ENCODE measurements at regions not wholly inside any gene's neighbourhood (a gene's known extent, or its start where the extent isn't known, plus 50 kb on each side); places are given as distances from the start of the nearest gene placed in this dataset.

DNA sequence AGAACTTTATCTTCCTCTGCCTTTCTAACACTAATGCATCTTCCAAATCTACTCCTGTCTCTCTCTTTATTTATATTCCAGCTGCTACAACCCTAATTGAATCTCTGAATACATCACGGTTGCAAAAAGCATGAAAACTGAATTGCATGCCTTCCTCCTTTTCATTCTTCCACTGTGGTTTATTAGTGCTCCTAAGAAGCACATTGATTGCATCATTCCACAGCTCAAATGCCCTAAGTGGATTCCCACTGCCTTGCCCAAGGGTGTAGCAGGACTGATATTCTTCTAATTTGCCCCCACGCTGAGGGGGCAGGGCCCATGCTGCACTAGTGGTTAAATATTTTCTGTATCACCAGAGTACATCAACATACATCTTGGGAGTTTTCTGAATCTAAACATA lies 640.8 kb downstream of the EFNB2 start:
- Histone ChIP-seq H2AFZ (no peak overlapping the region), H4K20me1 (replicated peaks; ENCODE audit: insufficient read depth) (no peaks in the 10 kb centered on the region), H3K4me1 (ENCODE audit: insufficient read depth) (no peaks in the 10 kb centered on the region), H3K27me3 (ENCODE audit: insufficient read depth) (no peaks in the 10 kb centered on the region), H3K4me2 (no peak overlapping the region), H3K79me2 (replicated peaks; ENCODE audit: insufficient read depth) (no peaks in the 10 kb centered on the region), H3K9me2 (ENCODE audit: insufficient read depth) (0 out of 2 replicates have a peak, but pooled peaks cover 4% of the 10 kb centered on the region), H3K36me3 (ENCODE audit: insufficient read depth) (no peaks in the 10 kb centered on the region), H3K27ac (ENCODE audit: low read depth) (no peak overlapping the region), H3K4me3 (no peak overlapping the region), H3F3A (replicated peaks; ENCODE audit: low read depth) (no peaks in the 10 kb centered on the region)
- ATAC-seq (no peak), DNase-seq (ENCODE audit: low spot score) (no peak)
- Mint-ChIP-seq H3K4me1 (no peaks in the 10 kb centered on the region), H3K36me3 (ENCODE audit: low read depth) (0 out of 3 replicates have a peak, but pooled peaks cover 4% of the 10 kb centered on the region), H3K27me3 (ENCODE audit: insufficient read depth, low read depth, poor library complexity) (no peaks in the 10 kb centered on the region), H3K27ac (no peak overlapping the region), H3K4me3 (no peak overlapping the region), H3K9me3 (peaks cover 7% of the 10 kb centered on the region)
- TF ChIP-seq POLR2AphosphoS5 (IDR thresholded peaks at IDR 0.05; ENCODE audit: low read depth) (no peak), CREB1 (CRISPR knock-in tag; IDR thresholded peaks at IDR 0.05; ENCODE audit: low read depth) (no peak), EZH2phosphoT487 (IDR thresholded peaks at IDR 0.05; ENCODE audit: unreplicated experiment) (no peak), ZNF331 (CRISPR knock-in tag; IDR thresholded peaks at IDR 0.05; ENCODE audit: low read depth) (no peak), REST (IDR thresholded peaks at IDR 0.05; ENCODE audit: unreplicated experiment) (no peak), ZNF114 (CRISPR knock-in tag; IDR thresholded peaks at IDR 0.05) (no peak), NANOG (IDR thresholded peaks at IDR 0.05; ENCODE audit: borderline replicate concordance) (no peak), STAT1 (IDR thresholded peaks at IDR 0.05; ENCODE audit: unreplicated experiment) (no peak), JUNB (IDR thresholded peaks at IDR 0.05; ENCODE audit: unreplicated experiment) (no peak), ETS1 (IDR thresholded peaks at IDR 0.05) (no peak), EZH2 (IDR thresholded peaks at IDR 0.05; ENCODE audit: low read depth, unreplicated experiment) (no peak)
- TF ChIP-seq, protein P1, sequence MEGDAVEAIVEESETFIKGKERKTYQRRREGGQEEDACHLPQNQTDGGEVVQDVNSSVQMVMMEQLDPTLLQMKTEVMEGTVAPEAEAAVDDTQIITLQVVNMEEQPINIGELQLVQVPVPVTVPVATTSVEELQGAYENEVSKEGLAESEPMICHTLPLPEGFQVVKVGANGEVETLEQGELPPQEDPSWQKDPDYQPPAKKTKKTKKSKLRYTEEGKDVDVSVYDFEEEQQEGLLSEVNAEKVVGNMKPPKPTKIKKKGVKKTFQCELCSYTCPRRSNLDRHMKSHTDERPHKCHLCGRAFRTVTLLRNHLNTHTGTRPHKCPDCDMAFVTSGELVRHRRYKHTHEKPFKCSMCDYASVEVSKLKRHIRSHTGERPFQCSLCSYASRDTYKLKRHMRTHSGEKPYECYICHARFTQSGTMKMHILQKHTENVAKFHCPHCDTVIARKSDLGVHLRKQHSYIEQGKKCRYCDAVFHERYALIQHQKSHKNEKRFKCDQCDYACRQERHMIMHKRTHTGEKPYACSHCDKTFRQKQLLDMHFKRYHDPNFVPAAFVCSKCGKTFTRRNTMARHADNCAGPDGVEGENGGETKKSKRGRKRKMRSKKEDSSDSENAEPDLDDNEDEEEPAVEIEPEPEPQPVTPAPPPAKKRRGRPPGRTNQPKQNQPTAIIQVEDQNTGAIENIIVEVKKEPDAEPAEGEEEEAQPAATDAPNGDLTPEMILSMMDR (conservative IDR thresholded peaks at IDR 0.05; ENCODE audit: low read depth in 2 of 2), result no peak
- TF ChIP-seq, protein P2, sequence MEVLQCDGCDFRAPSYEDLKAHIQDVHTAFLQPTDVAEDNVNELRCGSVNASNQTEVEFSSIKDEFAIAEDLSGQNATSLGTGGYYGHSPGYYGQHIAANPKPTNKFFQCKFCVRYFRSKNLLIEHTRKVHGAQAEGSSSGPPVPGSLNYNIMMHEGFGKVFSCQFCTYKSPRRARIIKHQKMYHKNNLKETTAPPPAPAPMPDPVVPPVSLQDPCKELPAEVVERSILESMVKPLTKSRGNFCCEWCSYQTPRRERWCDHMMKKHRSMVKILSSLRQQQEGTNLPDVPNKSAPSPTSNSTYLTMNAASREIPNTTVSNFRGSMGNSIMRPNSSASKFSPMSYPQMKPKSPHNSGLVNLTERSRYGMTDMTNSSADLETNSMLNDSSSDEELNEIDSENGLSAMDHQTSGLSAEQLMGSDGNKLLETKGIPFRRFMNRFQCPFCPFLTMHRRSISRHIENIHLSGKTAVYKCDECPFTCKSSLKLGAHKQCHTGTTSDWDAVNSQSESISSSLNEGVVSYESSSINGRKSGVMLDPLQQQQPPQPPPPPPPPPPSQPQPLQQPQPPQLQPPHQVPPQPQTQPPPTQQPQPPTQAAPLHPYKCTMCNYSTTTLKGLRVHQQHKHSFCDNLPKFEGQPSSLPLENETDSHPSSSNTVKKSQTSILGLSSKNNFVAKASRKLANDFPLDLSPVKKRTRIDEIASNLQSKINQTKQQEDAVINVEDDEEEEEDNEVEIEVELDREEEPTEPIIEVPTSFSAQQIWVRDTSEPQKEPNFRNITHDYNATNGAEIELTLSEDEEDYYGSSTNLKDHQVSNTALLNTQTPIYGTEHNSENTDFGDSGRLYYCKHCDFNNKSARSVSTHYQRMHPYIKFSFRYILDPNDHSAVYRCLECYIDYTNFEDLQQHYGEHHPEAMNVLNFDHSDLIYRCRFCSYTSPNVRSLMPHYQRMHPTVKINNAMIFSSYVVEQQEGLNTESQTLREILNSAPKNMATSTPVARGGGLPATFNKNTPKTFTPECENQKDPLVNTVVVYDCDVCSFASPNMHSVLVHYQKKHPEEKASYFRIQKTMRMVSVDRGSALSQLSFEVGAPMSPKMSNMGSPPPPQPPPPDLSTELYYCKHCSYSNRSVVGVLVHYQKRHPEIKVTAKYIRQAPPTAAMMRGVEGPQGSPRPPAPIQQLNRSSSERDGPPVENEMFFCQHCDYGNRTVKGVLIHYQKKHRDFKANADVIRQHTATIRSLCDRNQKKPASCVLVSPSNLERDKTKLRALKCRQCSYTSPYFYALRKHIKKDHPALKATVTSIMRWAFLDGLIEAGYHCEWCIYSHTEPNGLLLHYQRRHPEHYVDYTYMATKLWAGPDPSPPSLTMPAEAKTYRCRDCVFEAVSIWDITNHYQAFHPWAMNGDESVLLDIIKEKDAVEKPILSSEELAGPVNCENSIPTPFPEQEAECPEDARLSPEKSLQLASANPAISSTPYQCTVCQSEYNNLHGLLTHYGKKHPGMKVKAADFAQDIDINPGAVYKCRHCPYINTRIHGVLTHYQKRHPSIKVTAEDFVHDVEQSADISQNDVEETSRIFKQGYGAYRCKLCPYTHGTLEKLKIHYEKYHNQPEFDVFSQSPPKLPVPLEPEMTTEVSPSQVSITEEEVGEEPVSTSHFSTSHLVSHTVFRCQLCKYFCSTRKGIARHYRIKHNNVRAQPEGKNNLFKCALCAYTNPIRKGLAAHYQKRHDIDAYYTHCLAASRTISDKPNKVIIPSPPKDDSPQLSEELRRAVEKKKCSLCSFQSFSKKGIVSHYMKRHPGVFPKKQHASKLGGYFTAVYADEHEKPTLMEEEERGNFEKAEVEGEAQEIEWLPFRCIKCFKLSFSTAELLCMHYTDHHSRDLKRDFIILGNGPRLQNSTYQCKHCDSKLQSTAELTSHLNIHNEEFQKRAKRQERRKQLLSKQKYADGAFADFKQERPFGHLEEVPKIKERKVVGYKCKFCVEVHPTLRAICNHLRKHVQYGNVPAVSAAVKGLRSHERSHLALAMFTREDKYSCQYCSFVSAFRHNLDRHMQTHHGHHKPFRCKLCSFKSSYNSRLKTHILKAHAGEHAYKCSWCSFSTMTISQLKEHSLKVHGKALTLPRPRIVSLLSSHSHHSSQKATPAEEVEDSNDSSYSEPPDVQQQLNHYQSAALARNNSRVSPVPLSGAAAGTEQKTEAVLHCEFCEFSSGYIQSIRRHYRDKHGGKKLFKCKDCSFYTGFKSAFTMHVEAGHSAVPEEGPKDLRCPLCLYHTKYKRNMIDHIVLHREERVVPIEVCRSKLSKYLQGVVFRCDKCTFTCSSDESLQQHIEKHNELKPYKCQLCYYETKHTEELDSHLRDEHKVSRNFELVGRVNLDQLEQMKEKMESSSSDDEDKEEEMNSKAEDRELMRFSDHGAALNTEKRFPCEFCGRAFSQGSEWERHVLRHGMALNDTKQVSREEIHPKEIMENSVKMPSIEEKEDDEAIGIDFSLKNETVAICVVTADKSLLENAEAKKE (CRISPR knock-in tag; IDR thresholded peaks at IDR 0.05), result no peak

Data from GM23338 (cell line).